GM19043 (cell line): ENCODE measurements at regions not wholly inside any gene's neighbourhood (a gene's known extent, or its start where the extent isn't known, plus 50 kb on each side); places are given as distances from the start of the nearest gene placed in this dataset.
"Not testable (repeated sequence)": the region's sequence is repeated elsewhere in the genome, so short reads cannot be mapped to it uniquely, and the experiment has no call there.

ENCODE experiments used
- ATAC-seq: cut with Tn5 transposase; IDR thresholded peaks from one replicate; pipeline ENCODE4 v1.9.1; 2021; ENCODE audit warnings: low read depth; ENCODE audit not compliant: unreplicated experiment

DNA sequence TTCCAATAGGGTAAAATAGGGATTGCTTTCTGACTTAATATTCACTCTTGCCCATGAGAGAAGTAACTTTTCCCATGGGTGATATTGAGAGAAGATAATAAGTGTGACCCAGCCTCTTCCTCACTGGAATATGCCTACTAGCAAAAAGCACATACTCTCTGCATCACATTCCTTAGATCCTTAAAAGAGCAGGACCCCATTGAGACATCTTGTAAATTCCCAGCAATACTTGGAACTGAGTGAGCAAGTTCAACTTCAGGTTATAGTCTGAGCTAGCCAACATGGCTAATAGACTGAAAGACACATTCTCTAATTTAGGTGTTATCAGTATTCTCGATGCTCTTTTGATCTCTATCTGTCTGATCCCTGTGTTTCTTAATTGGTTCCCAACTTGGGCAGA lies 1372.3 kb downstream of the STIM2 start:
- ATAC-seq: no peak

DNA sequence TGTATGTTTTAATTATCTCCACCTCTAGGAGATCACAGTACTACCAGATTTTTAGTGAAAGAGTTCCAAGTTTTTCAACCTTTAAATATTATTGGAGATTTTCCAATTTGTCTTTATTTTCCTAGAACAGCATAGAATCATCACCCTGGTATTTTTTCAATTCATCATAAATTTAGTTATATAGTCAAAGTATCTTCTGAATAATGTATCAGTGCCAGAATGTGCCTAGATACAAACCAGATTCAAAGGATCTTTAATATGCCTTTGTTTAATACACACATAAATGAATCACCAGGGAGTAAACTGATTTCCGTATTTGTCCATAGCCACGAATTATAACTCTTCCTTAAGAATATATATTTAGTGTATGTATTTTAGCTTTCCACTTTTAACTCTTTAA lies 1373.1 kb downstream of the STIM2 start:
- no peak for ATAC-seq

DNA sequence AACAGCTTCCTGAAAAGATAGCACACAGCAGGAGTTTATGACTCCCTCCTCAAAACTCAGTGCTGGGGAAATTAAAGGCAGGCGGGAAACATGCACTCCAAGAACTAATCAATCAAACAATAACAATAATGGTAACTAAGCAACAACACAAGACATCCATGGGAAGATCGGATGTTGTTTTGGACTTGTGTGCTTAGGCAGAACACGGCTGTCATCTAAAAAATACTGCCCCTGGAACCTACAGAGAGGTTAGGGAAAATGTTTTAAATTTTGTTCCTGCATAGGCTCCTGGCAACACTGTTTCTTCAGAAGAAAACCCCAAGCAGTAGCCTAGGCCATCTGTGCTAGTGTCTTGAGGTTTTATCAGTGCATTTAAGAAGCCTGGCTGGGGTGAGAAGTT lies 1378.2 kb downstream of the STIM2 start:
- ATAC-seq: no peak

DNA sequence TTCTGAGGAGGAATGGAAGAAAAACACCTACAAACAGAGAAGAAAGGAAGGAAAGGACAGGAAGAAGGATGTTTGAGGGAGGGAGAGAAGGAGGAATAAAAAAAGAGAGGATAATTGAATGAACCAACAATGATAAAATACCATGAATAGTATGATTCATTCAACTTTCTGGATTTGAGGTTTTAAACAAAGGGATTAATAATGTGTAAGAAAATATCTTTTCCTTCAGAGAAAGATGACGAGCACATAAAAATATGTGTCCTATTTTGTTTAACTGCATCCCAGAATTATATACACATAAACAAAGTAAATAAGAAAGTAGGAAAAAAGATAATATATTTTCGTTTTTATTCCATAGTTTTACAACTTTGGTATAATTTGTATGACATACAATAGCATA lies 1380.4 kb downstream of the STIM2 start:
- ATAC-seq: no peak

DNA sequence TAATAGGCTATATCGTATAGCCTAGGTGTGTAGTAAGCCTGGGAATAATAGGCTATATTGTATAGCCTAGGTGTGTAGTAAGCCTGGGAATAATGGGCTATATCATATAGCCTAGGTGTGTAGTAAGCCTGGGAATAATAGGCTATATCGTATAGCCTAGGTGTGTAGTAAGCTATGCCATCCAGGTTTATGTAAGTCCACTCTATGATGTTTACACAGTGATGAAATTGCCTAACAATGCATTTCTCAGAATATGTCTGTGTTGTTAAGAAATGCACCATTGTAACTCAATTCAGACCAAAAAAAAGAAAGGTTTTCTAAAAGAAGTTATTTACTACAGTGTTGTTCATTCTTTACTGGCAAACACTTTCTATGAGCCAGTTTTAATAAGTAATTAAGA lies 1387.2 kb downstream of the STIM2 start:
- no peak for ATAC-seq

DNA sequence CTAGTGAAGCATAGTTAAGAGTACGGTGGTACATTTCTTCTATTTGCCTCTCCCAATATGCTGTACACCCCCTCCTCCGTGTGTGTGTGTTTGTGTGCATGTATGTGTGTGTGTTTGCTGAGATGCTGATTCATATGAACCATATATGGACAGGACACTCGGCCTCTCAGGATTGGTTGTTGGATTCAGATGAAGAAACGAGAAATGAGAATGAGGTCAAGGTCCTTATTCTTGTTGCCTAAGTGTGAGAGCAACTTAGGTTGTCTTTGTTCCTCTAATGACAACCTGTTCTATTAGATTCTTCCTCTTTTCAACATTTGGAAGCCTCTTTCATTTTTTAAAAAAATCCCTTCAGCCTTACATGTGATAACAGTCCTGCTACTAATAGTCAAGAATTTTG lies 1387.6 kb downstream of the STIM2 start:
- no peak for ATAC-seq

DNA sequence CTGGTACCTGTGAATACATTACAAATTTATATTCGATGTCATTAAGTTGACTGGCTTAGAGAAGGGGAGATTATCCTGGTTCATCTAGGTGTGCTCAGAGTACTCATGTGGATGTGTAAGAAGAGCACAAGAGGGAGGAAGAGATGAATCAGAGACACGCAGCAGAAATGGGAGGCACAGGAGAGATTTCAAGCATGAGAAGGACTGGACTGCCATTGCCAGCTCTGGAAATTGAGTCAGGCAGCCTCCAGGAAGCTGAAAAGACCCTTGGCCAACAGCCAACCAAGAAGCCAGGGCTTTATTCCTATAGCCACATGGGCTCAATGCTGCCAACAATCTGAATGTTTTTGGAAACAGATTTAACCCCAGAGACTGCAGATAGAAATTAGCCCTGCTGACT lies 1390.0 kb downstream of the STIM2 start:
- ATAC-seq: no peak

DNA sequence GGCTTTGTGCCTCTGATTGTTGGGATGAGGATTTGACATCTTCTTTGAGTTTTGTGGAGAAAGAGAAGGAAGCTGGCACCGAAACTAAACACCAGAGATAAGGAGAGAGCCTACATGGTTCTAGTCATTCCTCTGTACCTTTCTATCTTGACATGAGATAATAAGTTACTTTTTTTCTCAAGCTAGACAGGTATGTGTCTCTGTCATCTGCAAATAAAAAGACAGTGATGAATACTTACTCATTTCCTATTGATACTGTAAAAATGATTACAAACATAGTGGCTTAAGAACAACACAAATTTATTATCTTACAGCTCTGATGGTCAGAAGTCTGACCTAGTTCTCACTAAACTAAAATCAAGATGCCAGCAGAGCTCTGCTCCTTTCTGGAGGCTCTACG lies 1391.2 kb downstream of the STIM2 start:
- no peak for ATAC-seq

DNA sequence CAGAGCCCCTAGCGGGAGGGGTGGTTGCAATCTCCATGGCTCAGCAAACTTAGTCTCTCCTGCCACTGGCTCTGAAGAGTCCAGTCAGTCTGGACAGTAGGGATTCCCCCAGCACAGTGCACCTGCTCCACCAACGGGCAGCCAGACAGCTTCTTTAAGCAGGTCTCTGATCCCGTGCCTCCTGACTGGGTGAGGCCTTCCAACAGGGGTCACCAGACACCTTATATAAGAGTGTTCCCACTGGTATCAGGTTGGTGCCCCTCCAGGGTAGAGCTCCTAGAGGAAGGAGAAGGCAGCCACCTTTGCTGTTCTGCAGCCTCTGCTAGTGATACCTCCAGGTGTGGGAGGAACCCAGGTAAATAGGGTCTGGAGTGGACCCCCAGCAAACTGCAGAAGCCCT lies 1393.4 kb downstream of the STIM2 start:
- ATAC-seq: no peak

DNA sequence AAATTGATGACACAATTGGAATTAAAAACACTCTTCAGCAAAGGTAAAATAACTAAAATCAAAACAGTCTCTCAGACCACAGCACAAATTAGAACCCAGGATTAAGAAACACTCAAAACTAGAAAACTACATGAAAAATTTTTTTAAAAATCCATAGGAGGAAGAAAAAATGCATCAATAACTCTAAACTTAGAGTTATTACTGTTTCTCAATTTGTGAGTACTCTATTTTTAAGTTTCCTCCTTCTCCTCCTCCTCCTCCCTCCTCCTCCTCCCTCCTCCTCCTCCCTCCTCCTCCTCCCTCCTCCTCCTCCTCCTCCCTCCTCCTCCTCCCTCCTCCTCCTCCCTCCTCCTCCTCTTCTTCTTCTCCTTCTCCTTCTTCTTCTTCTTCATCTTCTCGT lies 1395.7 kb downstream of the STIM2 start:
- no peak for ATAC-seq

DNA sequence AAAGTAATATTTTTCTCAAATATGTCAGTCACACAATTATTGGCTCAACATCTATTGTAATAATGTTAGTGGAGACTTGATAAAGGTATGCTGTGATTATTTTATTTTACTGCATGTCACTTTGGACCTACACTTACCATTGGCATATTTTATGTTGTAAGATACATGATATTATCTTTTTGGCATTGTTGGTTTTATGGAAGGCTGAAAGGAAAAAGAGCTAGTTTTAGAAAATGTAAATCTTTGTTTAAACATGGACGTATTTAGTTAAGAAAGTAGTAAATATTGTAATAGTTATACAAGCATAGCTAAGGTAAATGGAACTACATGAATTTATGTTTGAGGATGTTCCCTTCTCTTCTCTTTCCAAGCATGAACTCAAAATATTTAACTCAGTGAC lies 1399.3 kb downstream of the STIM2 start:
- ATAC-seq: no peak

DNA sequence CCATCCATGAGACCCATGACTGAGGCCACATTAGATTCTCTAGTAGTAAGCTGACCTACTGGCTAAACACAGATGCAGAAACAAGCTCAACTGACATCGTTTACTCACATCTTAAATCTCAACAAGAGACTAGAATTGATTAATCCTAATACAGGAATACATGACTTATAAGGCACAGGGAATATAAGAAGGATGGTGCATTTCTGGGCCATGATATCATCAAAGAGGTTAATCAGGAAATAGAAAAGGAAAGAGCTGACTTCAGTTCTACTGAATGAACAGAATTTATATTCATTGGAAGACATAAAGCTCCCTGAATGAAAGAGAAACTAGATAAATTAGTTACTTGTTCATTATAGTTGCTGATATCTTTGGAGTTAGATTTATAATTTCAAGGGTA lies 1406.5 kb downstream of the STIM2 start:
- no peak for ATAC-seq

DNA sequence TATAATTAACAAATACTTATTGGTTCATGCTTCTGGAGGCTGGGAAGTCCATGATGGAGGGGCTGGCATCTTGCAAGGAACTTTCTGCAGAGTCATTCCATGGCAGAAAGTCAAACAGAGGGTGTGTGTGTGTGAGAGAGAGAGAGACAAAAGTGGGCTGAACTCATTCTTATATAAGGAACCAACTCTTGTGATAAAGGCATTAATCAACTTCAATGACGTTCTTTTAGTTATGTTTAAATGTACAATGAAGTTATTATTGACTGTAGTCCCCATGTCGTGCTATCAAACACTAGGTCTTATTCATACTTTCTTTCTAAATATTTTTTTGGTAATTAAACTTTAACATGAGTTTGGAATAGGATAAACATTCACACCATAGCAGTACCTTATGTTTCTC lies 1408.8 kb downstream of the STIM2 start:
- no peak for ATAC-seq

DNA sequence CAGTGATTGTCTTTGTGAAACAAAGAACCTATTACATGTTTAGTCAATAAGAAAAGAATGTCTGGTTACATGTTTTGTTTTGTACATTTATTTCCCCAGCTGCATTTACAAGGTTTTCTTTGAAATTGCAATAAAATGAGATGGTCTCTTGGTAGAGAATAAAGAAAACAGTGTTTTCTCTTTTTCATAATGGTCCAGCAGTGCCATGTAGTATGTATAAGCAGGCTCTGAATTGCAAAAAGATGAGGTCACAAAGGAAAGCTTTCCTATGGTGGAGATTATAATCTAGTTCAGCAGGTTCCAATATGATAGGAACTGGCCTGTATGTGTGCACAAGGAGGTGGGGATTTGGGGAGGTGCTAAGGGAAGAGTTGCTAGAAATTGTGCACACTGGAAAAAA lies 1417.3 kb downstream of the STIM2 start:
- no peak for ATAC-seq

DNA sequence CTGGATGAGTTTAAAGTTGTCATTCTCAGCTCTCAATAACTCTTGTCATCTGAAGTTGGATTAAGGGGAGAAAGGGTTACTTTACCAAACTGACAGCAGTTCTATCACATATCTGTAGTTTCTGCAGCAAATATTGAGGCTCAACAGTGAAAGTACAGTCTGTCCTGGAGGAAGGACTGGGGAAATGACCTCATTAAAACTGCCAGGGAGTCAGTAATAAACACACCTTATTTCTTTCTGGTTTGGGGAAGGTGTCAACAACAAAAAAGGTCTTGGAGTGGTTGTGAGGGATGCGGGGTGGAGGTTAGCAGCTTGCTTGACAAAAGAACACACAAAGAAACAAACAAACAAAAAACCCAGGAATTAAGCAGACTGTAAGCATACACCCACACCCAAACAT lies 1418.0 kb downstream of the STIM2 start:
- no peak for ATAC-seq

DNA sequence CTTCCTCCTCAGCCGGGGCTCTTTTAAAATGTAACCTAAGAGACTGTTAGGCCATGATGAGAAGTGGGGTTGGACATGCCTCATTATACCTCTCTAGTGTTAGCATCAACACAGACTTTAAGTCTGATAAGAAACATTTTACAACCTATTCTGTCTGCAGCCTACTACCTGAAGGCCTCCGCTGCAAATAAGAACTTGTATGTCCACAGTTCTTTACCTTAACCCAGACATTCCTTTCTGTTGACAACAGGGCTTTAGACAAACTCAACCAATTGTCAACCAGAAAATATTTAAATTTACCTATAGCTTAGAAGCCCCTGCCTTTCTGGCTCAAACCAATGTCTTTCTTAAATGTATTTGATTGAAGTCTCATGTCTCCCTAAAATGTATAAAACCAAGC lies 1418.6 kb downstream of the STIM2 start:
- ATAC-seq: no peak

DNA sequence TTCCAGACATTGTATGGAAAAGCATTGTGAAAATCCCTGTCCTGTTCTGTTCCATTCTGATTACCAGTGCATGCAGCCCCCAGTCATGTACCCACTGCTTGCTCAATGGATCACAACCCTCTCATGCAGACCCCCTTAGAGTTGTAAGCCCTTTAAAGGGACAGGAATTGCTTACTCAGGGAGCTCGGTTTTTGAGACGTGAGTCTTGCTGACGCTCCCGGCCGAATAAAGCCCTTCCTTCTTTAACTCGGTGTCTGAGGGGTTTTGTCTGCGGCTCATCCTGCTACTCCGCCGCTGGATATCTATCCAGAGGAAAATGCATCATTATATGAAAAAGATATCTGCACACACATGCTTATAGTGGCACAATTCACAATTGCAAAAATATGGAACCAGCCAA lies 1425.6 kb downstream of the STIM2 start:
- ATAC-seq: not testable (repeated sequence)

DNA sequence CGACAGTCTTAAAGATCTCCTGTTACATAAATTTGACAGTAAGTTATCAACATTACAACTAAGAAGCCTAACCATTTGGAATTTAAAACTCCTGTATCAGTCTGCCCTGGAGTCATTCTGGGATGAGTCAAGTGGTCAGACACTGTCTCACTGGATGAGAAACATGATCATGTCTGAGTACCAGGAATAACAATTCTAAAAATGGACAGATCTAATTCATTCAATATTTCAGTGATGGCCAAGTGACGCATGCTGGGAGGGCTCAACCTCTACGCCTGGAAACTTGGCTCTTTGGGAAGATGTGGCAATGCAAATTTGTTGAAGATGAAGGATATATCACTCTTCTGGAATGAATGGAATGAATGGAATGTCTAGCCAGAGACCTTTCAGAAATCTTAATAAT lies 1427.2 kb downstream of the STIM2 start:
- no peak for ATAC-seq

DNA sequence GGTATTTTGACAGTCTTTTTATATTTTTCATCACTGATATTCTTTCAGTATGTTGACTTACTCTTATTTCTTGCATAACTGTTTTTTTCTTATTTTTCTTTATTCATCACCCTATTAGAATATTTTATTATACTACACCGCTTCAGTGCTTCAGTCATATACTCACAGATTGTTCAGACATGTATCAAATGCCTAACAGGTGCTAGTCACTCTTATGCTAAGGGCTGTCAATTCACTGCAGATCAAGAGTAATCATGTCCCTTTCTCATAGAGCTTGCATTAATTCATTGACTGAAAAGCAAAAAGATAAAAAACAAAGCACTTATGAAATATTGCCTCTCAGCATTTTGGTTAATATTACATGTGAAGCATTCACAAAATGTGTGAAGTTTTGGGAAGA lies 1435.6 kb downstream of the STIM2 start:
- ATAC-seq: no peak

DNA sequence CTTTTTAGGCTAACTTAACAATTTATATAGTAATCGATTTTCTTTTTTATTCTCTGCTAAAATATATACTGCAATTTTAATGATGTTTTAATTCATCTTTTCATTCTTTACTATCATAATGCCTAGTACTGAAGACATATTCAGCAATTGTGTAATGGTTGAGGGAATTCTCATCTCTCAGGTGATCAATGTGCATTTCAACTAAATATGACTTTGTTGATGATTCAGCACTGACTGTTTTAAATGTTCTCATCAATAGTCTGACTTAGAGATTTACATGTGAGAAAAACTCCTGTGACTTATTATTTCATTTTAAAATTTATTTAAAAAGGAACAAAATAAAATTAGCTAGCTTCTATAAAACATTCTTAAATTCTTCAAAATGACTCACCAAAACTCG lies 1450.3 kb downstream of the STIM2 start:
- ATAC-seq: no peak

DNA sequence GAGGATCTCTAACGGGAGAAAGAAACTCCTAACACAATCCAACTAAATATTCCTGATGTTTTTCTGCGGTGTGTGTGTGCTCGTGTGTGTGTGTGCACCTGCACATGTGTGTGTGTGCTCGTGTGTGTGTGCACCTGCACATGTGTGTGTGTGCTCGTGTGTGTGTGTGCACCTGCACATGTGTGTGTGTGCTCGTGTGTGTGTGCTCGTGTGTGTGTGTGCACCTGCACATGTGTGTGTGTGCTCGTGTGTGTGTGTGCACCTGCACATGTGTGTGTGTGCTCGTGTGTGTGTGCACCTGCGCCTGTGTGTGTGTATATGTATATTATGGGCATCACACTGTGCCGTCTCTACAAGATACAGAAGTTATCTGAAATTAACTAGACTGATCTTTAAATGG lies 1451.9 kb downstream of the STIM2 start:
- not testable (repeated sequence) for ATAC-seq

DNA sequence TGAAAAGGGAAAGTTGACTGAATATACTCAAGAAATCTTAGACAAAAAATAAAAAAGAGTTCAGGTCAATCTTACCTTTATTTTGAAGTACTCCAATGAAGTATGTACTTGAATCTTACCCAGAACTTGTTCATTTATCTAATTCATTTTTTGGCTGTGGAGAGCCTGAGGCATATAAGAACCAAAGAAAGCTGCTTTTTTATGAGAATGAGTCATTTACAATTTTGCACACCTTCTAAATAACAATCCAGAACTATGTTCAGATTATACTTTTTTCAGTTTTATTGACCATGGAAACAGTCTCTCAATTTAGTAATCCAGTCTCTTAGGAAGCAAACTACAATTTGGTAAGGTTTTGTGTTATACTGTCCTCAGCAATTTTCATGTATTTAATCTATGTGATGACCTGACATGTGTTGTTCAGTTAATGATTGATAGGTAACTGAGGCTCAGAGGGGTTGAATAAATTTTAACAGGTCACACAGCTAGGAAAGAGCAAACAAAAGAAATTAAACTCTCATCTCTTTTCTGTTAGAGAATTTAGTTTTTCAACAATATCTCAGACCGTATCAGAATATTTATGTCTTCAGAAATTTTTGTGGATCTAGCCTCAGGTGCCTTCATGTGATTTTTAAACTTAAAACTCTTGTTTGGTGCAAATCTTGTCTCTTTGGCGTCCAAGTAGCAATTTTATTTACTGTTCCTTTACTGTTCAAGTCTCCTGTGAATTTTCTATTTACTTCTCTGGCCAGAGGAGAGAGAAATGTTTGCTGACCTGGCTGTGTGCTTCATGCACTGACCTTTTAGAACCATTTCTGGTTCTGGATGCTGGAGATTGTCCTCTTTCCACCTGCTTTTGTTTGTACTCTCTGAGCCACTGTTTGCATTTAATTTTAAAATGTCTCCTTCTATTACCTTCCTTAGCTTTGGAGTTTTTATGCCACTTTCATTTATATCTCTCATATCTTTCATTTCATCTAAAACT lies 1453.4 kb downstream of the STIM2 start:
- no peak for ATAC-seq

DNA sequence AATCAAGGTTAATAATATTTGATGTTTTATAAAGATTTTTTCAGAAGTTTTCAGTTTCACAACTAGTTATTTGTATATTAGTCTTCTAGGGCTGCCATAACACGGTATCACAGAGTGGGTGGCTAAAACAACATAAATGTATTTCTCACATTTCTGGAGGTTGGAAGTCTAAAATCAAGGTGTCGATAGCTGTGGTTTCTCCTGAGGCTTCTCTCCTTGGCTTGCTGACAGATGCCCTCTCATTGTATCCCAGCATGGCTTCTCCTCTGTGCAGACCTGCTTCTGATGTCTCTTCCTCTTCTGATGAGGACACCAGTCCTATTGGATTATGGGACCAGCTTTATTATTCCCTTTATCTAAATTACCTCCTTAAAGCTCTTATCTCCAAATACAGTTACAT lies 1456.6 kb downstream of the STIM2 start:
- no peak for ATAC-seq
